B cell (primary cell): ENCODE measurements at regions not wholly inside any gene's neighbourhood (a gene's known extent, or its start where the extent isn't known, plus 50 kb on each side); places are given as distances from the start of the nearest gene placed in this dataset.

Experiments
- ATAC-seq: fragments of 200-7000 bp; cut with Tn5 transposase; one replicate; pipeline ENCODE4 v1.10.0; 2021; ENCODE audit warnings: low read depth, mild to moderate bottlenecking, moderate number of reproducible peaks, moderate library complexity
- CTCF ChIA-PET: fragments of 350-600 bp; sonication (Branson Sonifier 250); formaldehyde crosslinking; loops from one replicate; lab custom pipeline; 2021; ENCODE audit warnings: antibody characterized with exemption, inconsistent platforms; lab: Charles Lee
- POLR2A ChIA-PET: fragments of 350-600 bp; sonication (Branson Sonifier 250); formaldehyde crosslinking; loops from one replicate; lab custom pipeline; 2021; ENCODE audit warnings: antibody characterized with exemption; lab: Charles Lee
- DNase-seq: peaks from one replicate; pipeline ENCODE4 v3.0.0; 2013
- H2AFZ ChIP-seq: 2 replicates; pipeline ENCODE4 v1.6.1; 2012; ENCODE audit warnings: mild to moderate bottlenecking, low read depth, low read length; ENCODE audit not compliant: insufficient read depth, poor library complexity, severe bottlenecking
- H3K27ac ChIP-seq, 2 donors: 1 replicate in 1 of 2; 2 replicates in 1 of 2; pipeline ENCODE4 v1.5.1; 2012 to 2013; ENCODE audit warnings: low read length in 2 of 2, mild to moderate bottlenecking in 2 of 2, moderate library complexity in 1 of 2
- H3K27me3 ChIP-seq, 4 experiments: fragments of 200-600 bp in 1 of 4; sonication (generic) in 1 of 4; replicated peaks in 1 of 4; 1 replicate in 2 of 4; 2 replicates in 2 of 4; pipeline versions ENCODE4 v1.6.1 to v1.7.0; 2013 to 2016; ENCODE audit warnings: low read length in 3 of 4, mild to moderate bottlenecking in 2 of 4, mixed read lengths in 1 of 4, moderate library complexity in 1 of 4; ENCODE audit not compliant: insufficient read depth in 4 of 4, control insufficient read depth in 3 of 4; ENCODE audit errors: control extremely low read depth in 1 of 4
- H3K36me3 ChIP-seq, 2 experiments: replicated peaks in 1 of 2; 1 replicate in 1 of 2; 2 replicates in 1 of 2; pipeline versions ENCODE4 v1.6.1 to v1.7.1; 2013; ENCODE audit warnings: low read length in 1 of 2; ENCODE audit not compliant: insufficient read depth in 2 of 2, control insufficient read depth in 1 of 2; ENCODE audit errors: control extremely low read depth in 1 of 2, extremely low read depth in 1 of 2
- H3K4me1 ChIP-seq, 2 donors: fragments of 200-600 bp in 1 of 2; sonication (generic) in 1 of 2; 1 replicate in 1 of 2; 2 replicates in 1 of 2; pipeline versions ENCODE4 v1.5.1 to v1.6.1; 2013 to 2017; ENCODE audit warnings: low read length in 2 of 2; ENCODE audit not compliant: control insufficient read depth in 2 of 2, insufficient read depth in 2 of 2
- H3K4me2 ChIP-seq: replicated peaks from 2 replicates; pipeline ENCODE3; 2012; ENCODE audit warnings: mild to moderate bottlenecking, low read depth, low read length; ENCODE audit not compliant: poor library complexity, severe bottlenecking
- H3K4me3 ChIP-seq, 5 experiments: fragments of 200-600 bp in 1 of 5; sonication (generic) in 1 of 5; 1 replicate in 3 of 5; 2 replicates in 2 of 5; pipeline versions ENCODE4 v1.5.1 to v1.7.0; 2011 to 2016; ENCODE audit warnings: low read length in 4 of 5, mild to moderate bottlenecking in 4 of 5, low read depth in 2 of 5, control low read depth in 1 of 5, moderate library complexity in 1 of 5; ENCODE audit not compliant: insufficient read depth in 1 of 5; ENCODE audit errors: control extremely low read depth in 1 of 5, extremely low read depth in 1 of 5
- H3K79me2 ChIP-seq: fragments of 200-600 bp; sonication (generic); one replicate; pipeline ENCODE4 v1.6.0; 2016; ENCODE audit warnings: low read length; ENCODE audit not compliant: control insufficient read depth, insufficient read depth
- H3K9ac ChIP-seq: fragments of 200-600 bp; sonication (generic); 2 replicates; pipeline ENCODE4 v1.6.1; 2017; ENCODE audit warnings: mild to moderate bottlenecking, low read length, moderate library complexity
- H3K9me3 ChIP-seq, 3 donors: one replicate each; pipeline versions ENCODE4 v1.6.1 to v1.7.1; 2013; ENCODE audit warnings: low read length in 2 of 3; ENCODE audit not compliant: control insufficient read depth in 2 of 3, insufficient read depth in 1 of 3; ENCODE audit errors: control extremely low read depth in 1 of 3
- H4K20me1 ChIP-seq: 2 replicates; pipeline ENCODE4 v1.6.0; 2012; ENCODE audit warnings: mild to moderate bottlenecking, low read length; ENCODE audit not compliant: insufficient read depth, control insufficient read depth, poor library complexity, severe bottlenecking
- H3K27ac Mint-ChIP-seq: one replicate; pipeline ENCODE4 v1.8.0; 2021; ENCODE audit warnings: mixed read lengths
- H3K27me3 Mint-ChIP-seq: one replicate; pipeline ENCODE4 v1.8.0; 2021; ENCODE audit warnings: mixed read lengths
- H3K4me1 Mint-ChIP-seq: one replicate; pipeline ENCODE4 v1.8.0; 2021; ENCODE audit warnings: mixed read lengths
- H3K4me3 Mint-ChIP-seq: one replicate; pipeline ENCODE4 v1.8.0; 2021; ENCODE audit warnings: mixed read lengths
- H3K9me3 Mint-ChIP-seq: one replicate; pipeline ENCODE4 v1.8.0; 2022; ENCODE audit warnings: mixed read lengths; ENCODE audit not compliant: insufficient read depth
- CTCF ChIP-seq: fragments of 200-600 bp; IDR thresholded peaks from one replicate; pipeline ENCODE4 v1.8.0; 2022; ENCODE audit warnings: antibody characterized with exemption, mild to moderate bottlenecking
- EZH2 ChIP-seq: IDR thresholded peaks from 2 replicates; pipeline ENCODE4 v1.6.1; 2012; ENCODE audit warnings: borderline replicate concordance, low read depth, mild to moderate bottlenecking, moderate library complexity, low read length; ENCODE audit not compliant: insufficient read depth, poor library complexity, severe bottlenecking
- WGBS: methylation state at CpG from one replicate; pipeline ENCODE4 v1.1.5; 2013; ENCODE audit warnings: missing lambda C conversion rate; ENCODE audit not compliant: insufficient coverage; 5-methylcytosine and 5-hydroxymethylcytosine counted together
- intact Hi-C: fragments of 100-400 bp; cut with micrococcal nuclease; formaldehyde crosslinking; loops from one replicate; pipeline ENCODE4 v1.10.0; 2022

- no peak overlapping the region for H3K4me3 ChIP-seq
- H3K4me1 Mint-ChIP-seq, result peaks cover 12% of the 10 kb centered on the region
- no peaks in the 10 kb centered on the region for H4K20me1 ChIP-seq
- intact Hi-C loops, result no loop called here
- no peak overlapping the region for H3K9ac ChIP-seq
- H3K4me2 ChIP-seq, result peak overlapping the region; percentile 53
- POLR2A ChIA-PET, result no interaction called here
- no peak for ATAC-seq
- WGBS, result 3% methylated on average over 105 of the region's 105 CpGs
- H3K27ac Mint-ChIP-seq, result no peak overlapping the region
- H3K9me3 Mint-ChIP-seq, result peaks cover 3% of the 10 kb centered on the region
- no peaks in the 10 kb centered on the region for H3K79me2 ChIP-seq
- peaks cover 60% of the 10 kb centered on the region for H3K27me3 Mint-ChIP-seq
- no peak overlapping the region for H3K27ac ChIP-seq
- peak; percentile 7 for DNase-seq
- TF ChIP-seq CTCF (no peak), EZH2 (no peak)
- CTCF ChIA-PET, result no interaction called here
- H3K36me3 ChIP-seq, result no peaks in the 10 kb centered on the region
- peaks cover 0 to 7% of the 10 kb centered on the region in 2 donors for H3K4me1 ChIP-seq
- H2AFZ ChIP-seq, result no peak overlapping the region
- H3K27me3 ChIP-seq, result peaks cover 0 to 24% (median 15%) of the 10 kb centered on the region in 4 experiments
- H3K9me3 ChIP-seq, result peaks cover 3 to 8% (median 5%) of the 10 kb centered on the region in 3 donors
- H3K4me3 Mint-ChIP-seq, result no peak overlapping the region
Observed at GRCh38 chr4:183797445-183798300, 107.4 kb upstream of the STOX2 start.
